SK-N-SH (cell line): ENCODE measurements at regions not wholly inside any gene's neighbourhood (a gene's known extent, or its start where the extent isn't known, plus 50 kb on each side); places are given as distances from the start of the nearest gene placed in this dataset.

Experiments
- CTCF ChIA-PET: fragments of 300-600, 350-600 bp; formaldehyde crosslinking; extraction: SDS; loops from one replicate; lab custom pipeline; 2021; lab: Yijun Ruan, JAX
- POLR2A ChIA-PET: fragments of 350-600 bp; sonication (Branson Sonifier 250); formaldehyde crosslinking; extraction: SDS; loops from one replicate; lab custom pipeline; 2020; ENCODE audit warnings: antibody characterized with exemption, inconsistent platforms; lab: Yijun Ruan, JAX
- DNase-seq: peaks from one replicate; pipeline ENCODE4 v3.0.0; 2012
- H2AFZ ChIP-seq: fragments of 200-600 bp; sonication (generic); 2 replicates; pipeline ENCODE4 v1.8.1; 2016; ENCODE audit warnings: antibody characterized with exemption, mild to moderate bottlenecking, low read depth
- H3F3A ChIP-seq: fragments of 200-600 bp; sonication (generic); replicated peaks from 2 replicates; pipeline ENCODE3; 2016; ENCODE audit warnings: antibody characterized with exemption, mild to moderate bottlenecking; ENCODE audit not compliant: insufficient read depth
- H3K27ac ChIP-seq, 2 experiments: fragments of 200-500 bp in 1 of 2; fragments of 200-600 bp in 1 of 2; sonication (Bioruptor generic) in 1 of 2; sonication (generic), shearing (Covaris generic) in 1 of 2; 2 replicates each; pipeline versions ENCODE4 v1.5.1 to v1.6.1; 2014 to 2016; ENCODE audit warnings: low read depth in 2 of 2, inconsistent platforms in 1 of 2, low read length in 1 of 2, mild to moderate bottlenecking in 1 of 2, mixed read lengths in 1 of 2
- H3K27me3 ChIP-seq: fragments of 200-600 bp; sonication (generic), shearing (Covaris generic); 2 replicates; pipeline ENCODE4 v1.6.1; 2016; ENCODE audit warnings: mixed run types; ENCODE audit not compliant: insufficient read depth
- H3K36me3 ChIP-seq, 2 experiments: fragments of 200-500 bp in 1 of 2; fragments of 200-600 bp in 1 of 2; sonication (Bioruptor generic) in 1 of 2; sonication (generic) in 1 of 2; replicated peaks in 1 of 2; 2 replicates each; pipeline versions ENCODE3 to v1.5.1; 2014 to 2016; ENCODE audit warnings: low read length in 1 of 2, mild to moderate bottlenecking in 1 of 2; ENCODE audit not compliant: insufficient read depth in 2 of 2, control insufficient read depth in 1 of 2
- H3K4me1 ChIP-seq, 2 experiments: fragments of 200-500 bp in 1 of 2; fragments of 200-600 bp in 1 of 2; sonication (Bioruptor generic) in 1 of 2; sonication (generic), shearing (Covaris generic) in 1 of 2; 2 replicates each; pipeline versions ENCODE4 v1.5.1 to v1.6.1; 2014 to 2016; ENCODE audit warnings: low read depth in 1 of 2, low read length in 1 of 2, mixed run types in 1 of 2; ENCODE audit not compliant: insufficient read depth in 2 of 2, control insufficient read depth in 1 of 2
- H3K4me2 ChIP-seq: fragments of 200-600 bp; sonication (generic), shearing (Covaris generic); 2 replicates; pipeline ENCODE4 v1.6.1; 2017; ENCODE audit warnings: mixed run types
- H3K4me3 ChIP-seq, 2 experiments: fragments of 200-500 bp in 1 of 2; fragments of 200-600 bp in 1 of 2; sonication (Bioruptor generic) in 1 of 2; sonication (generic), shearing (Covaris generic) in 1 of 2; 2 replicates each; pipeline versions ENCODE4 v1.5.1 to v1.8.1; 2014 to 2016; ENCODE audit warnings: low read depth in 2 of 2, inconsistent platforms in 1 of 2, low read length in 1 of 2, mild to moderate bottlenecking in 1 of 2, mixed read lengths in 1 of 2, moderate library complexity in 1 of 2
- H3K79me2 ChIP-seq: fragments of 200-600 bp; sonication (generic); 2 replicates; pipeline ENCODE4 v1.8.1; 2017; ENCODE audit warnings: mild to moderate bottlenecking; ENCODE audit not compliant: insufficient read depth
- H3K9ac ChIP-seq: fragments of 200-600 bp; sonication (generic); 2 replicates; pipeline ENCODE4 v1.6.1; 2017; ENCODE audit warnings: mixed run types
- H3K9me2 ChIP-seq: fragments of 200-600 bp; sonication (generic); 2 replicates; pipeline ENCODE4 v1.6.1; 2017; ENCODE audit warnings: mixed run types
- H3K9me3 ChIP-seq: fragments of 200-600 bp; sonication (generic); 2 replicates; pipeline ENCODE4 v1.6.1; 2017; ENCODE audit warnings: mixed run types, mild to moderate bottlenecking, moderate library complexity
- H4K20me1 ChIP-seq: fragments of 200-600 bp; sonication (generic); 2 replicates; pipeline ENCODE4 v1.6.1; 2017; ENCODE audit warnings: mild to moderate bottlenecking, mixed run types; ENCODE audit not compliant: insufficient read depth
- CHD2 ChIP-seq: fragments of 150-350 bp; IDR thresholded peaks from 2 replicates; pipeline ENCODE4 v1.6.1; 2018; ENCODE audit warnings: low read length; ENCODE audit not compliant: partially characterized antibody
- ELF1 ChIP-seq: IDR thresholded peaks from 2 replicates; pipeline ENCODE4 v1.4.0; 2012
- EZH2phosphoT487 ChIP-seq: fragments of 200-600 bp; sonication (generic); IDR thresholded peaks from 2 replicates; pipeline ENCODE4 v1.6.1; 2017; ENCODE audit warnings: low read depth, mixed run types, mild to moderate bottlenecking, antibody characterized with exemption, moderate library complexity, borderline replicate concordance
- FOSL2 ChIP-seq: IDR thresholded peaks from 2 replicates; pipeline ENCODE4 v1.4.0; 2012; ENCODE audit warnings: low read depth, mild to moderate bottlenecking, moderate library complexity, borderline replicate concordance
- FOXM1 ChIP-seq: IDR thresholded peaks from 2 replicates; pipeline ENCODE4 v1.4.0; 2012; ENCODE audit warnings: low read depth, mild to moderate bottlenecking
- GATA2 ChIP-seq: sonication (generic); formaldehyde crosslinking; IDR thresholded peaks from 2 replicates; pipeline ENCODE4 v1.5.0; 2020; ENCODE audit warnings: mild to moderate bottlenecking, missing genetic modification reagents
- IRF3 ChIP-seq: fragments of 150-350 bp; IDR thresholded peaks from 2 replicates; pipeline ENCODE4 v1.6.1; 2016; ENCODE audit warnings: mild to moderate bottlenecking, low read depth, low read length
- JUND ChIP-seq: IDR thresholded peaks from 2 replicates; pipeline ENCODE4 v1.4.0; 2012
- MAX ChIP-seq: IDR thresholded peaks from 2 replicates; pipeline ENCODE4 v1.4.0; 2012; ENCODE audit warnings: low read depth
- MEF2A ChIP-seq: IDR thresholded peaks from 2 replicates; pipeline ENCODE4 v1.4.0; 2012; ENCODE audit warnings: low read depth, borderline replicate concordance
- MXI1 ChIP-seq: IDR thresholded peaks from 2 replicates; pipeline ENCODE4 v1.6.1; 2012; ENCODE audit warnings: mild to moderate bottlenecking, low read depth, low read length, improper control_type of control experiment
- RCOR1 ChIP-seq: fragments of 150-350 bp; IDR thresholded peaks from 2 replicates; pipeline ENCODE4 v1.6.1; 2017; ENCODE audit warnings: antibody characterized with exemption, low read length
- REST ChIP-seq: IDR thresholded peaks from 2 replicates; pipeline ENCODE4 v1.6.1; 2012; ENCODE audit warnings: mild to moderate bottlenecking, low read depth, low read length, moderate library complexity
- RFX5 ChIP-seq: IDR thresholded peaks from 2 replicates; pipeline ENCODE4 v1.6.1; 2012; ENCODE audit warnings: mild to moderate bottlenecking, improper control_type of control experiment, low read length
- TAF1 ChIP-seq: IDR thresholded peaks from 2 replicates; pipeline ENCODE4 v1.6.1; 2012; ENCODE audit warnings: low read depth, mild to moderate bottlenecking, low read length, moderate library complexity, borderline replicate concordance
- TCF12 ChIP-seq: IDR thresholded peaks from 2 replicates; pipeline ENCODE4 v1.4.0; 2012
- USF2 ChIP-seq: fragments of 150-350 bp; IDR thresholded peaks from 2 replicates; pipeline ENCODE4 v1.6.1; 2017; ENCODE audit warnings: antibody characterized with exemption, low read length, low read depth, borderline replicate concordance
- WGBS: methylation state at CpG from one replicate; pipeline ENCODE4 v1.1.6; 2017; ENCODE audit warnings: low lambda C conversion rate; 5-methylcytosine and 5-hydroxymethylcytosine counted together

- TF ChIP-seq TAF1 (no peak), JUND (no peak), RCOR1 (no peak), USF2 (no peak), RFX5 (no peak), MAX (no peak), ELF1 (no peak), GATA2 (no peak), IRF3 (no peak), FOXM1 (no peak), CHD2 (no peak), MXI1 (no peak)
- no peaks in the 10 kb centered on the region for H3K36me3 ChIP-seq
- no peaks in the 10 kb centered on the region for H3K27me3 ChIP-seq
- no peak overlapping the region for H3K4me2 ChIP-seq
- H3K9ac ChIP-seq: no peak overlapping the region
- ChIA-PET CTCF (interaction anchor here (1.0 to 1.4 kb wide), 3 partner anchors 70 to 255 kb away, joined by 3 to 7 read pairs (median 5); no protein-coding TSS in a partner anchor), POLR2A (no interaction called here)
- no peaks in the 10 kb centered on the region for H3K9me3 ChIP-seq
- no peaks in the 10 kb centered on the region for H3K79me2 ChIP-seq
- no peak overlapping the region for H3K4me3 ChIP-seq
- no peaks in the 10 kb centered on the region for H4K20me1 ChIP-seq
- H3K27ac ChIP-seq: no peak overlapping the region
- WGBS: 25% methylated on average over 2 of the region's 2 CpGs
- no peak for DNase-seq
- no peaks in the 10 kb centered on the region; a peak in 2 of 4 replicates for H3K4me1 ChIP-seq
- no peak overlapping the region for H2AFZ ChIP-seq
- no peaks in the 10 kb centered on the region for H3F3A ChIP-seq
- no peaks in the 10 kb centered on the region for H3K9me2 ChIP-seq
Measured at GRCh38 chr2:177072090-177072489, 140.5 kb upstream of the HNRNPA3 start.

GRCh38 chr2:177073611-177074010, 139.0 kb upstream of the HNRNPA3 start:
- H3F3A ChIP-seq: no peaks in the 10 kb centered on the region
- no peaks in the 10 kb centered on the region; a peak in 2 of 4 replicates for H3K4me1 ChIP-seq
- CTCF ChIA-PET: interaction anchor here (1.5 kb wide), 1 partner anchor 8 kb away, joined by 4 read pairs; no protein-coding TSS in a partner anchor
- H3K9me3 ChIP-seq: no peaks in the 10 kb centered on the region
- TF ChIP-seq IRF3: no peak
- TF ChIP-seq RFX5: no peak
- TF ChIP-seq TAF1: no peak
- no peak for TF ChIP-seq TCF12
- no peak for TF ChIP-seq FOSL2
- TF ChIP-seq MEF2A: no peak
- no peak for TF ChIP-seq REST
- no peak for TF ChIP-seq EZH2phosphoT487
- TF ChIP-seq, all 33 proteins: peak for 0
- H3K9me2 ChIP-seq: no peaks in the 10 kb centered on the region
- POLR2A ChIA-PET: no interaction called here
- H3K27ac ChIP-seq: no peak overlapping the region
- no peaks in the 10 kb centered on the region for H3K27me3 ChIP-seq
- no peaks in the 10 kb centered on the region for H3K36me3 ChIP-seq
- H3K9ac ChIP-seq: no peak overlapping the region
- no peaks in the 10 kb centered on the region for H4K20me1 ChIP-seq
- H3K79me2 ChIP-seq: no peaks in the 10 kb centered on the region
- DNase-seq: no peak
- H3K4me2 ChIP-seq: no peak overlapping the region
- no peak overlapping the region for H3K4me3 ChIP-seq
- no peak overlapping the region for H2AFZ ChIP-seq
